ENCODE measurements at regions not wholly inside any gene's neighbourhood (a gene's known extent, or its start where the extent isn't known, plus 50 kb on each side); places are given as distances from the start of the nearest gene placed in this dataset.

DNA sequence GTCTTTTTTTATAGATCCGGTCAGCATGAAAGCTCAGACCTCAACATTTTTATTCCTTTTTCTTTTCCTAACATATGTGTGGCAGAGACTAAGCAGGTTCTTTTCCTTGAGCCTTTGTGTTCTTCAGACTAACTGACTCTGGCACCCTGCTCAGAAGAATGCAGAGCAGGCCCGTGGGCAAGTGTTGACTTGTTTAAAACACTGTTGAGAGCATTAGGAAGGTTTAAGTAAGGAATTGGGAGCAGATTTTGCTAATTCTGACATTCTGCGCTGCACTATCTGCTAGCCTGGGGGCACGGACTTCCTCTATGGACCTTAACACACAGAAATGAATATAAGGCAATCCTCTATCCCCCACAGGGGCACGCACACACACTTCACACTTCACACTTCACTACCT lies 182.5 kb upstream of the PIK3R1 start:
- TF ChIP-seq, protein P1, sequence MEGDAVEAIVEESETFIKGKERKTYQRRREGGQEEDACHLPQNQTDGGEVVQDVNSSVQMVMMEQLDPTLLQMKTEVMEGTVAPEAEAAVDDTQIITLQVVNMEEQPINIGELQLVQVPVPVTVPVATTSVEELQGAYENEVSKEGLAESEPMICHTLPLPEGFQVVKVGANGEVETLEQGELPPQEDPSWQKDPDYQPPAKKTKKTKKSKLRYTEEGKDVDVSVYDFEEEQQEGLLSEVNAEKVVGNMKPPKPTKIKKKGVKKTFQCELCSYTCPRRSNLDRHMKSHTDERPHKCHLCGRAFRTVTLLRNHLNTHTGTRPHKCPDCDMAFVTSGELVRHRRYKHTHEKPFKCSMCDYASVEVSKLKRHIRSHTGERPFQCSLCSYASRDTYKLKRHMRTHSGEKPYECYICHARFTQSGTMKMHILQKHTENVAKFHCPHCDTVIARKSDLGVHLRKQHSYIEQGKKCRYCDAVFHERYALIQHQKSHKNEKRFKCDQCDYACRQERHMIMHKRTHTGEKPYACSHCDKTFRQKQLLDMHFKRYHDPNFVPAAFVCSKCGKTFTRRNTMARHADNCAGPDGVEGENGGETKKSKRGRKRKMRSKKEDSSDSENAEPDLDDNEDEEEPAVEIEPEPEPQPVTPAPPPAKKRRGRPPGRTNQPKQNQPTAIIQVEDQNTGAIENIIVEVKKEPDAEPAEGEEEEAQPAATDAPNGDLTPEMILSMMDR (IDR thresholded peaks at IDR 0.05) = no peak
- TF ChIP-seq EZH2 (IDR thresholded peaks at IDR 0.05; ENCODE audit: borderline replicate concordance, insufficient read depth, low read depth, low read length, poor library complexity, severe bottlenecking) = no peak

Data from B cell (primary cell).